ENCODE measurements at regions not wholly inside any gene's neighbourhood (a gene's known extent, or its start where the extent isn't known, plus 50 kb on each side); places are given as distances from the start of the nearest gene placed in this dataset.

- no peaks in the 10 kb centered on the region for H3K36me3 ChIP-seq
- no peak for DNase-seq
- H3K9me3 ChIP-seq: no peaks in the 10 kb centered on the region
- H3K27ac ChIP-seq: no peak overlapping the region
- no peak for TF ChIP-seq CTCF (IDR thresholded peaks at IDR 0.05)
- no peak for TF ChIP-seq POLR2A (IDR thresholded peaks at IDR 0.05)
- no peak overlapping the region for H3K4me3 ChIP-seq (replicated peaks in 1 of 3)
- no peaks in the 10 kb centered on the region for H3K27me3 ChIP-seq
- peaks cover 7 to 10% of the 10 kb centered on the region in 2 donors for H3K4me1 ChIP-seq
- WGBS, 2 donors: 63 to 66% methylated on average over 2 of the region's 2 CpGs
- intact Hi-C loops (cut with DNase I): no loop called here
Measured at GRCh38 chr2:18896125-18896764, 306.9 kb upstream of the NT5C1B start.

GRCh38 chr2:18891600-18892345 is 302.4 kb upstream of the NT5C1B start:
- 88 to 89% methylated on average over 3 of the region's 3 CpGs for whole genome bisulfite sequencing, 2 donors
- DNase-seq: no peak
- intact Hi-C loops (cut with DNase I): no loop called here

GRCh38 chr2:18889565-18890332 is 300.4 kb upstream of the NT5C1B start:
- no peaks in the 10 kb centered on the region for H3K36me3 ChIP-seq
- no peak overlapping the region for H3K27ac ChIP-seq
- no peaks in the 10 kb centered on the region for H3K9me3 ChIP-seq

More at GRCh38 chr2:18891600-18892345, 302.4 kb upstream of the NT5C1B start:
- H3K4me3 ChIP-seq (replicated peaks in 1 of 3): no peak overlapping the region
- no peaks in the 10 kb centered on the region for H3K9me3 ChIP-seq
- H3K27ac ChIP-seq: no peak overlapping the region
- no peak for TF ChIP-seq POLR2A (IDR thresholded peaks at IDR 0.05)
- TF ChIP-seq CTCF (IDR thresholded peaks at IDR 0.05): no peak
- H3K36me3 ChIP-seq: no peaks in the 10 kb centered on the region
- no peaks in the 10 kb centered on the region for H3K27me3 ChIP-seq
- no peaks in the 10 kb centered on the region for H3K4me1 ChIP-seq

GRCh38 chr2:18885457-18885856 is 296.1 kb upstream of the NT5C1B start:
- Histone ChIP-seq H3K36me3 (no peaks in the 10 kb centered on the region), H3K4me1 (no peaks in the 10 kb centered on the region), H3K9me3 (no peaks in the 10 kb centered on the region), H3K27me3 (no peaks in the 10 kb centered on the region), H3K4me3 (replicated peaks in 1 of 3) (no peak overlapping the region), H3K27ac (no peak overlapping the region)
- intact Hi-C loops (cut with DNase I): no loop called here
- DNase-seq: no peak
- 90 to 97% methylated on average over 2 of the region's 2 CpGs for WGBS, 2 donors
- TF ChIP-seq POLR2A (IDR thresholded peaks at IDR 0.05) (no peak), CTCF (IDR thresholded peaks at IDR 0.05) (no peak)

More at GRCh38 chr2:18889565-18890332, 300.4 kb upstream of the NT5C1B start:
- DNase-seq: no peak
- WGBS, 2 donors: 64 to 66% methylated on average over 5 of the region's 5 CpGs
- H3K4me3 ChIP-seq (replicated peaks in 1 of 3): no peak overlapping the region
- H3K27me3 ChIP-seq: no peaks in the 10 kb centered on the region
- intact Hi-C loops (cut with DNase I): no loop called here
- no peaks in the 10 kb centered on the region for H3K4me1 ChIP-seq
- TF ChIP-seq POLR2A (IDR thresholded peaks at IDR 0.05) (no peak), CTCF (IDR thresholded peaks at IDR 0.05) (no peak)

Data from thyroid gland (tissue), 4 donors.